Natural killer cell treated with Interleukin-12 subunit alpha and Interleukin-12 subunit beta and Interleukin-15 and Interleukin-18, amount 100 ng/mL, for 72 hours (primary cell): ENCODE measurements at regions not wholly inside any gene's neighbourhood (a gene's known extent, or its start where the extent isn't known, plus 50 kb on each side); places are given as distances from the start of the nearest gene placed in this dataset.

Experiments used
- ATAC-seq, 2 donors: fragments of 150-1000 bp; cut with Tn5 transposase in 1 of 2; sonication (Bioruptor Pico), chemical (Tn5 transposase) in 1 of 2; 2 replicates each; pipeline ENCODE4 v1.10.0; 2021
- DNase-seq: peaks from one replicate; pipeline ENCODE4 v3.0.0; 2022; ENCODE audit warnings: low spot score
- H3K27ac Mint-ChIP-seq, 2 donors: 1 replicate in 1 of 2; 2 replicates in 1 of 2; pipeline ENCODE4 v1.8.0; 2022; ENCODE audit warnings: mixed read lengths in 2 of 2, mild to moderate bottlenecking in 1 of 2, moderate library complexity in 1 of 2
- H3K27me3 Mint-ChIP-seq, 2 donors: 1 replicate in 1 of 2; 2 replicates in 1 of 2; pipeline ENCODE4 v1.8.0; 2022; ENCODE audit warnings: mixed read lengths in 2 of 2
- H3K36me3 Mint-ChIP-seq: one replicate; pipeline ENCODE4 v1.8.0; 2022; ENCODE audit warnings: mixed read lengths
- H3K4me1 Mint-ChIP-seq, 2 donors: 1 replicate in 1 of 2; 2 replicates in 1 of 2; pipeline ENCODE4 v1.8.0; 2022; ENCODE audit warnings: low read depth in 2 of 2, mixed read lengths in 2 of 2, mild to moderate bottlenecking in 1 of 2
- H3K4me3 Mint-ChIP-seq: one replicate; pipeline ENCODE4 v1.8.0; 2022; ENCODE audit warnings: mixed read lengths
- H3K9me3 Mint-ChIP-seq: 2 replicates; pipeline ENCODE4 v1.8.0; 2022; ENCODE audit warnings: mixed read lengths

DNA sequence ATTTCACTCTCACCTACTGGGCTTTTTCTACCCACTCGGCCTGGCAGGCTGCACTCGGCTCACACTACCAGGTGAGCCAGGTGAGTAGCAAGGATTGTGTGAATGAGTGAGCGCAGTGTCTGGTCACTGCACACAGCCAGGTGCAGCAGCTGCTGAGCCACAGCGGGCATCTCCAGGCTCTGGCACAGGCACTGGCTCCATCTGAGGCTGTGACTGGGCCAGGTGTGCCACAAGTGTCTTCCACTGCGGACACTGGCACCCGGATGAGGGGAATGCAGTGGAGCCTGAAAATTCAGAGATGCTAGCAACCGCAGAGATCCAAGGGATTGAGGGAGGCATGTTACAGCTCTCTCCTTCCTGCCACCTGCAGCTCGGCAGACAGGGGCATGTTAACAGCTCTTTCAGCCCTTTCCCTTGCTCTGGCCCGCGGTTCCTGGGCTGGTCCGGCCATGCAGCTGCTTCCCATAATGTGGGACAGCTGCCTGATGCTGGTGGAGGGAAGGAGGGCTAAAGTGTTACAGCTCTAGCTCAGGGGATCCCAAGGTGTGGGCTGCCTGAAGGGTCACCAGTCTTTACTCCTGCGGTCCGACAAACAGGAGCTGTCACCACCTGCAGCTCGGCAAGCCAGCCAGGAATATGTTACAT, 1038.3 kb downstream of the AMY1C start:
- Mint-ChIP-seq H3K36me3 (no peaks in the 10 kb centered on the region), H3K27me3 (no peaks in the 10 kb centered on the region), H3K27ac (no peak overlapping the region), H3K4me3 (no peak overlapping the region), H3K4me1 (no peaks in the 10 kb centered on the region), H3K9me3 (peaks cover 7% of the 10 kb centered on the region)
- DNase-seq (no peak), ATAC-seq (no peak)

DNA sequence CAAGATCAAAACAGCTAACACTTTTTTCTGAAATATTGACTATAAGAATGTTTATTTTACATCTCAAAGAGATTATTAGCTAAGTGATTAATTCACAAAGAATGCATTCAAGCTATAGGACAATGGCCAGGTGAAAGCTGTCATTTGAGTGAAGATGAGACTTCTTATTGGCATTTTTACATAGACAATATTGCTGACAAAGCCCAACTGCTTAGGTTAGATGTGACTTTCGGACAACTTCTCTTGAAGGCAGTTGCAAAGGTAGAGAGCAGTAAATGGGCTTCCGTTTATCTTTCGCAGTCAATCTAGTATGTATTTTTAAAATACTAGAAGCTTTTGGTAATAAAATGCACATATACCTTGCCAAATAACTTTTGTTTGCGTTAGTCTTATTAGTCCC, 1041.3 kb downstream of the AMY1C start:
- no peak overlapping the region for H3K27ac Mint-ChIP-seq
- no peak overlapping the region for H3K4me3 Mint-ChIP-seq
- no peaks in the 10 kb centered on the region for H3K27me3 Mint-ChIP-seq
- ATAC-seq (no peak), DNase-seq (no peak)
- H3K4me1 Mint-ChIP-seq: no peaks in the 10 kb centered on the region
- peaks cover 14% of the 10 kb centered on the region for H3K9me3 Mint-ChIP-seq
- H3K36me3 Mint-ChIP-seq: no peaks in the 10 kb centered on the region

DNA sequence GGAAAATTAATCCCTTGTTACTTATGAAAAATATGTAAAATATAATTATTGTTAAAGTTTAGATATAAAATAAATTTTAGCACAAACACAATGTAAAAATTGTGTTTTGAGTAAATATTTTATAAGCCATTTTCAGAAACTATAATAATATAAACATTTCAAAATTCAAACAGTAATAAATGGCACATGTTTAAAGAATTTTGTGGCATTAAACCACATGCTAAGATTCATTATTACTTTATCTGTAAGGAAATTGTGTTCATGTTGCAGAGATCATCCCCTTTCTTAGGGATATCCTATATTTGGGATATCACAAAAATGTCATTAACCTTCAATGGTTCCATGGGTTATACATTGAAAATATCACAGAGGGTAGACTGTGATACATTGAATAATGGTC, 1044.3 kb downstream of the AMY1C start:
- Mint-ChIP-seq H3K4me3 (no peak overlapping the region), H3K27ac (no peak overlapping the region), H3K27me3 (no peaks in the 10 kb centered on the region), H3K4me1 (no peaks in the 10 kb centered on the region), H3K9me3 (peaks cover 23% of the 10 kb centered on the region), H3K36me3 (no peaks in the 10 kb centered on the region)
- DNase-seq (no peak), ATAC-seq (no peak)

DNA sequence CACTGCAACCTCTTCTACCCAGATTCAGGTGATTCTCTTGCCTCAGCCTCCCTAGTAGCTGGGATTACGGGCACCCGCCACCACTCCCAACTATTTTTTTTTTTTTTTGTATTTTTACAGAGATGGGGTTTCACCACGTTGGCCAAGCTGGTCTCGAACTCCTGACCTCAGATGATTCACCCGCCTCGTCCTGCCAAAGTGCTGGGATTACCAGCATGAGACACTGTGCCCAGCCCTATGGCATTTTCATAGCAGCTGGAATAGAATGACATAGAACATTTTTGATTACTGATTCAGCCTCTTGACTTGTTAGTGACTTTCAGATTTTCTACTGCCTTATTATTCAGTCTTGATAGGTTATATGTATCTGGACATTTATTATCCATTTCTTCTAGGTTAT, 1046.2 kb downstream of the AMY1C start:
- H3K4me1 Mint-ChIP-seq: no peaks in the 10 kb centered on the region

DNA sequence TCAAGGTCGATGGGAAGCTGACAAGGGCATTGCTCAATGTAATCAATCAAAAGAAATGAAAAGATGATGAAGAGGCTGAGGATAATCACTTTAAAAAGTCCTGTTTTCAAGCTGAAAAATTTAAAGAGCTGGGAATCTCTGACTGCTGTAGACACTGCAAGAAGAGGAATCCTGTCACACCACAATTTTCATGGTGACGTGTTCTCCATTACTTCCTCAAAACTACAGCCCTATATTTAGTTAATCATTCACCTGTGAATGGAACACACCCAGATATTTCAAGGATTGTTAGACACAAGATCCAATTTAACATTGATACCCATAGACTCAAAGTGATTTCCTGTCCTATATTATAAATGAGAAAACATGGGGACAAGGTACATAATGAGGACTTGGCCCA, 1048.3 kb downstream of the AMY1C start:
- no peak overlapping the region for H3K27ac Mint-ChIP-seq
- H3K4me3 Mint-ChIP-seq: no peak overlapping the region
- H3K9me3 Mint-ChIP-seq: peaks cover 32% of the 10 kb centered on the region
- no peaks in the 10 kb centered on the region for H3K27me3 Mint-ChIP-seq
- no peaks in the 10 kb centered on the region for H3K36me3 Mint-ChIP-seq
- DNase-seq: no peak
- no peaks in the 10 kb centered on the region for H3K4me1 Mint-ChIP-seq
- no peak for ATAC-seq

More for the DNA sequence above, 1046.2 kb downstream of the AMY1C start:
- H3K4me3 Mint-ChIP-seq: no peak overlapping the region
- no peaks in the 10 kb centered on the region for H3K36me3 Mint-ChIP-seq
- no peaks in the 10 kb centered on the region for H3K27me3 Mint-ChIP-seq
- H3K9me3 Mint-ChIP-seq: peaks cover 39% of the 10 kb centered on the region
- no peak for DNase-seq
- H3K27ac Mint-ChIP-seq: no peak overlapping the region
- ATAC-seq: no peak

DNA sequence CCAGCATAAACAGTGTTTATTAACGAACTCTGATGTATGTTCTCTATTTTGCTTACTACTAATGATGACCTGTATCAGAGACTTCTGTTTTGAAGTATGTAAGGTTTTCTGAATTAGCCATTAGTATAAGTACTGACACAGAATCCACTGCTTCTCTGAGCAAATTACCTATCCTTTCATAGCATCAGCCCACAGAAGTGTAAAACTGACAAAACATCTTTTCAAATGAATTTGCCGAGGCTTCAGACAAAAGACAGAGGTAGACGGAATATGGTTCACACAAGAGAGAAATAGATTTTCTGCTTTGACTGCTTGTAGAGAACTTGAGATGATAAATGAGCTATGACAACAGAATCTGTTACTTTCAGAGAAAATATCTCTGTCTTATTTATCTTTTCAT, 1051.6 kb downstream of the AMY1C start:
- Mint-ChIP-seq H3K36me3 (no peaks in the 10 kb centered on the region), H3K4me3 (no peak overlapping the region), H3K9me3 (peaks cover 25% of the 10 kb centered on the region), H3K27ac (no peak overlapping the region), H3K27me3 (no peaks in the 10 kb centered on the region), H3K4me1 (no peaks in the 10 kb centered on the region)
- no peak for ATAC-seq
- DNase-seq: no peak

DNA sequence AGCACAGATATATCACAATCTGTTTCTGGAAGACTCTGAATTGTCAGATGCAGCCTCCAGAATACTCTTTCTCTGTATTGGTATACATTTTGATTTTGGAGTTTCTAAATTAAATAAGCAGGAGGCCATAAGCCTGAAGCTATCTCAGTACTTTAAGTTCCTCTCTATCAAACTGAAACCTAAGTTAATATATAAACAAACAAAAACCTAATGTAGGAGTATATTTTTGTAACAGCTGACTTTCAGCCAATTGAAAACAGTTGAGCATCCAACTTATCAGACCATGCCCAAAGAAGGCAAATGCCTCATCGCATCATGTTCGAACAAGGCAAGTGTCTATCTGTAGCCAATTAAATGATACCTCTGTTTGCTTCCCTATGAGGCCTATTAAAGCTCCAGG, 1054.4 kb downstream of the AMY1C start:
- Mint-ChIP-seq H3K27me3 (no peaks in the 10 kb centered on the region), H3K4me3 (no peak overlapping the region), H3K27ac (no peak overlapping the region), H3K36me3 (no peaks in the 10 kb centered on the region), H3K9me3 (peaks cover 15% of the 10 kb centered on the region), H3K4me1 (no peaks in the 10 kb centered on the region)
- ATAC-seq: no peak
- no peak for DNase-seq

DNA sequence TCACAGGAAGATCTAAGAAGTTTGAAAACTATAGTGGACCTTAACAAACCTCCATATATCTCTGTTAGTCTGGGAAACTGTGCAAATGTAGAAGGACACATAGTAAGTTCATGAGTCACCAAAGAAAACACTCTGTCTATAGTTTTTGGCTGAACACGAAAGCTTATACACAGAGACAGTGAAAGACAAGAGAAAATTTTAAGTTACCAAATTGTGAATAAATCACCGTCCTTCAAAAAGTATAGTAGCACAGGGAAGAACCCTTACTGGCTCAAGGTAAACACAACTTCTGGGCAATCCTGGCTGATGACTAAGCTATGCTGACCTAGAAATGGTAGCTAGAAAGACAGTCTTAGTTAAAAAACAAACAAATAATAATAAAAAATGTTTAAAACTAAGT, 1057.9 kb downstream of the AMY1C start:
- H3K9me3 Mint-ChIP-seq: peaks cover 13% of the 10 kb centered on the region
- no peaks in the 10 kb centered on the region for H3K36me3 Mint-ChIP-seq
- no peak overlapping the region for H3K27ac Mint-ChIP-seq
- H3K27me3 Mint-ChIP-seq: no peaks in the 10 kb centered on the region
- DNase-seq (no peak), ATAC-seq (no peak)
- H3K4me3 Mint-ChIP-seq: no peak overlapping the region
- no peaks in the 10 kb centered on the region for H3K4me1 Mint-ChIP-seq

DNA sequence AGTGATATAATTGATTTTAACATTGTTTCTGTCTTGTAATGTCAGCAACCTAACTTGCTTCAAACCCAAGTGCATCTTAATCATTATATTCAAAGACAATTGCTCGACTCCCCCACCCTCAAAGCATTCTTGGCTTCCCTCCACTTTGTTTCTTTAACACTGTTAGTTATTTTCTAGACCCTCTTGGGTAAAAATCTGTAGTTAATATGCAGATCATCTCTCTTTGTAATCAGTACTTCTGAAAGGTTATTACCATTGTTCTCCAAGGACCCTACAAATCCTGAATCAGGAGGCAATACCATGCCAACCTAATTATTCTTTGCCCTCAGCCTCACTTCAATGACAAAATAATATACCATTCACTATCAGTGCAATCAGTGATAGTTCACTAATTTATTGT, 1075.7 kb downstream of the AMY1C start:
- H3K27ac Mint-ChIP-seq: no peak overlapping the region
- H3K27me3 Mint-ChIP-seq: no peaks in the 10 kb centered on the region
- H3K4me3 Mint-ChIP-seq: no peak overlapping the region
- H3K4me1 Mint-ChIP-seq: no peaks in the 10 kb centered on the region
- DNase-seq: no peak
- H3K36me3 Mint-ChIP-seq: no peaks in the 10 kb centered on the region
- peaks cover 9% of the 10 kb centered on the region for H3K9me3 Mint-ChIP-seq
- no peak for ATAC-seq

DNA sequence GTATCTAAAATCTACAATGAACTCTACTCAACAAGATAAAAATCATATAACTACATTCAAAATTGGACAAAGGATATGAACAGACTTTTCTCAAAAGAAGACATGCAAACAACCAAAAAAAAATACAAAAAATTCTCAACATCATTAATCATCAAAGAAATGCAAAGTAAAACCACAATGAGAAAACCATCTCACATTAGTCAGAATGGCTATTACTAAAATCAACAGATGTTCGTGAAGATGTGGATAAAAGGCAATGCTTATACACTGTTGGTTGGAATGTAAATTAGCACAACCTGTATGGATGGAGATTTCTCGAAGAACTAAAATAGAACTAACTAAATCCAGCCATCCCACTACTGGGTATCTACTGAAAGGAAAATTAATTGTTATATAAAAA, 1080.8 kb downstream of the AMY1C start:
- H3K36me3 Mint-ChIP-seq: peaks cover 22% of the 10 kb centered on the region
- no peak overlapping the region for H3K27ac Mint-ChIP-seq
- H3K9me3 Mint-ChIP-seq: peaks cover 27% of the 10 kb centered on the region
- ATAC-seq (no peak), DNase-seq (no peak)
- H3K27me3 Mint-ChIP-seq: no peaks in the 10 kb centered on the region
- H3K4me3 Mint-ChIP-seq: no peak overlapping the region
- no peaks in the 10 kb centered on the region for H3K4me1 Mint-ChIP-seq

DNA sequence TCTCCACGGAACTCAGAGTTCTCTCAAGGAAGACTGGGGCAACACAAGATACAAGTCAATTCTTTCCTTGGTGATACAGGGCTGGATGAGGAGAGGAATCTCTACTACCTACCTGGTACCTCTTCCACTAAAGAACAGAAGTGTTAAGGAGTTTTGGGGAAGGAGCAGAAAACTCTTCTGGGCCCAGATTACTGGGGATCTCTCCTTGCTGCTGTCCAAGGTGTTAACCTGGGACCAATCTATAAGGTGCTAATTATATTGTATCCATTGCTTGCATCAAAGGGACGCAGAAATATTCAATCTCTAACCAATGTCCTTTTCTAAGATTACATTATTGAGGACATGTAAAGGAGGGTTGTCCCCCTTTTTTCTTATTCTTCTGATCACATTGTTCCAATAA, 1102.5 kb downstream of the AMY1C start:
- H3K4me1 Mint-ChIP-seq: no peaks in the 10 kb centered on the region
- DNase-seq (no peak), ATAC-seq (no peak)
- no peak overlapping the region for H3K27ac Mint-ChIP-seq
- no peak overlapping the region for H3K4me3 Mint-ChIP-seq
- H3K36me3 Mint-ChIP-seq: no peaks in the 10 kb centered on the region
- no peaks in the 10 kb centered on the region for H3K9me3 Mint-ChIP-seq
- no peaks in the 10 kb centered on the region for H3K27me3 Mint-ChIP-seq

DNA sequence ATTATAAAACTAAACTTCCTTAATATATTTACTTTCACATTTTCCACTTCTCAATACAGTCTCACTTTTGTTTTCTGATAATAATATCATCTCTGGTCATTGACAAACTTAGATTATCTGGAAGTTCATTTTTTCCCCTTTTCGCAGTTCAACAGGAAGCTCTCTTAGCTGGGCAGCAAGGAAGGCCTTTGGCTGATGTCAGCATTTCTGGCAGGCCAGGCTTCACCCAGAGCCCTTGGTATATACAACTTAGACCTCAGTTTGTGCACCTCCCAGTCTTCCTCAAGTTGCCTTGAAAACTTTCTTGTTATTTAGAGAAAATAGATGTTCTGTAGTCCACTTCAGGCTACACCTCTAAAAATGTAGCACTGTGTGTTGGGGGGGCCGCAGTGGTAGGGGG, 1103.6 kb downstream of the AMY1C start:
- Mint-ChIP-seq H3K27me3 (no peaks in the 10 kb centered on the region), H3K4me1 (no peaks in the 10 kb centered on the region), H3K9me3 (peaks cover 9% of the 10 kb centered on the region), H3K27ac (no peak overlapping the region), H3K36me3 (no peaks in the 10 kb centered on the region), H3K4me3 (no peak overlapping the region)
- DNase-seq: no peak
- ATAC-seq: no peak

DNA sequence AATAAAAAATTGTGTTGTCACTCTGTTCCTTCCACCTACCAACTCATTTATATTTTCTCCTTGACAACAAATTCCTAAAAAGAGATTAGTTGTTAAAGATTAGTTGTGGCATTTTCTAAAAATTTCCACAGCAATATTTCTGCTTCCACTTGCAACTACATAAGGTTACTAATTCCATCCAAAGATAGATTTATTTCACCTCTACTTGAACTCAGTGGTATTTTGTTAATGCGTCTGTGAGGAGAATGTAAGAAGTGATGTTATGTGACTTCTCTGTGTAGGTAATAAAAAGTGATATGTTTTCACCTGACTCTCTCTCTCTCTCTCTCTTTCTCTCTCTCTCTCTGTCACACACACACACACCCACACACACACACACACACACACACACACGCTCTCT, 1104.8 kb downstream of the AMY1C start:
- no peak for DNase-seq
- H3K4me3 Mint-ChIP-seq: no peak overlapping the region
- H3K4me1 Mint-ChIP-seq: no peaks in the 10 kb centered on the region
- peaks cover 13% of the 10 kb centered on the region for H3K9me3 Mint-ChIP-seq
- no peak overlapping the region for H3K27ac Mint-ChIP-seq
- no peaks in the 10 kb centered on the region for H3K27me3 Mint-ChIP-seq
- no peaks in the 10 kb centered on the region for H3K36me3 Mint-ChIP-seq
- ATAC-seq: no peak

DNA sequence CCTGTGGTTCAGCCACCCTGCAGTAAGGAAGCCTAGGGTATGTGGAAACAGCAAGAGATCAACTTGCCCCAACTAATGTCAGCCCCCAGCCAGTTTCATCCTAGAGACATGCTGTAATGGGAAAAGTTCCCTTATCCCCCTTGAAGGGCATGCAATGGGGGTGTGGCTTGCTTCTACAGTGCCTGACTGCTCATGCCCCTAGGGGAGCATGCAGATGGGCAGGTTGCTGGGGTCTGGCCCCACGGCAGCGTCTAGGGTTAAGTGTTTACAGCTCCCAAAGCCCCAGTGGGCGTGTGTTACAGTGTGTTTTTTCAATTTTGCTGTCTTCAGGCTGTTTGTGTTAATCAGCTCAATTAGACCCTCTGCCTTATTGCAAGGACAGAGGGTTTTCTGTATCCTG, 1105.9 kb downstream of the AMY1C start:
- ATAC-seq: no peak
- Mint-ChIP-seq H3K4me3 (no peak overlapping the region), H3K27me3 (no peaks in the 10 kb centered on the region)

DNA sequence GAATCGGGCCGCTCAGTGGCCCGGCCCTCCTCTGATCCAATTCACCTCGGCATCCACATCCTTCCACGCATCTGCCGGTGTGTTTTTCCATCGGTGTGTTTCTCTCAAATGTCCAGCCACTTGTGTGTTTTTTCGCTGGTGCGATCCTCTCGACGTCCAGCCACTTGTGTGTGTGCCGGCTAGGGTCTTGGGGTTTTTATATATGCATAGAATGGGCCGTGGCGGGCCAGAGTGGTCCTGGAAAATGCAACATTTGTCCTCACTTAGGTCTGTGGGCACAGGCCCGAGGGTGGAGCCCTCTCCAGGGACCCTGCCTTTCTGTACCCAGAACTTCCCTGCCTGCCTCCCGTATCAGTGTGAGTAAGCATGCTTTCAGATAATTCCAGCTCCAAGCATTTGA, 1106.4 kb downstream of the AMY1C start:
- ATAC-seq (no peak), DNase-seq (no peak)
- Mint-ChIP-seq H3K27me3 (no peaks in the 10 kb centered on the region), H3K27ac (no peak overlapping the region), H3K4me1 (no peaks in the 10 kb centered on the region), H3K9me3 (peaks cover 14% of the 10 kb centered on the region), H3K4me3 (no peak overlapping the region), H3K36me3 (no peaks in the 10 kb centered on the region)

More for the DNA sequence above, 1105.9 kb downstream of the AMY1C start:
- no peaks in the 10 kb centered on the region for H3K36me3 Mint-ChIP-seq
- H3K27ac Mint-ChIP-seq: no peak overlapping the region
- DNase-seq: no peak
- H3K9me3 Mint-ChIP-seq: peaks cover 14% of the 10 kb centered on the region
- no peaks in the 10 kb centered on the region for H3K4me1 Mint-ChIP-seq
